Astrocyte (in vitro differentiated cells and primary cell): ENCODE measurements at regions not wholly inside any gene's neighbourhood (a gene's known extent, or its start where the extent isn't known, plus 50 kb on each side); places are given as distances from the start of the nearest gene placed in this dataset.

Experiments
- CTCF ChIP-seq: IDR thresholded peaks from 2 replicates; pipeline ENCODE4 v1.5.1; 2011; ENCODE audit warnings: low read depth, mild to moderate bottlenecking, inconsistent platforms, low read length, moderate library complexity; ENCODE audit not compliant: insufficient read depth
- EZH2 ChIP-seq: IDR thresholded peaks from 2 replicates; pipeline ENCODE4 v1.6.1; 2012; ENCODE audit warnings: mild to moderate bottlenecking, low read length, inconsistent platforms; ENCODE audit not compliant: insufficient read depth

GRCh38 chr5:123810253-123810652, 298.3 kb downstream of the CSNK1G3 start:
- TF ChIP-seq CTCF (no peak), EZH2 (no peak)
